ENCODE measurements at regions not wholly inside any gene's neighbourhood (a gene's known extent, or its start where the extent isn't known, plus 50 kb on each side); places are given as distances from the start of the nearest gene placed in this dataset.

- TF ChIP-seq FOXA1 (IDR thresholded peaks at IDR 0.05) (no peak), FOXA1 (CRISPR knock-in tag; IDR thresholded peaks at IDR 0.05) (no peak), DNMT3B (CRISPR knock-in tag; conservative IDR thresholded peaks at IDR 0.05) (no peak), USF2 (IDR thresholded peaks at IDR 0.05; ENCODE audit: low read depth, low read length) (no peak), USF2 (CRISPR knock-in tag; IDR thresholded peaks at IDR 0.05; ENCODE audit: borderline replicate concordance) (no peak), ZNF367 (CRISPR knock-in tag; IDR thresholded peaks at IDR 0.05; ENCODE audit: borderline replicate concordance) (no peak)
These were observed 712.0 kb downstream of the TBC1D22A start for GRCh38 chr22:47474464-47474863.

Data from HepG2 (cell line).